WERI-Rb-1 (cell line): ENCODE measurements at regions not wholly inside any gene's neighbourhood (a gene's known extent, or its start where the extent isn't known, plus 50 kb on each side); places are given as distances from the start of the nearest gene placed in this dataset.

Source experiments
- DNase-seq: peaks from one replicate; pipeline ENCODE4 v3.0.0-alpha.2; 2020
- H3K27ac ChIP-seq: fragments of 250-450 bp; sonication (Bioruptor Pico); 2 replicates; pipeline ENCODE4 v1.5.1; 2020; ENCODE audit warnings: mild to moderate bottlenecking, moderate library complexity
- H3K27me3 ChIP-seq: fragments of 250-450 bp; sonication (Bioruptor Pico); 2 replicates; pipeline ENCODE4 v1.5.1; 2021; ENCODE audit warnings: mild to moderate bottlenecking, low read depth, moderate library complexity; ENCODE audit not compliant: insufficient read depth, severe bottlenecking
- H3K36me3 ChIP-seq: fragments of 250-450 bp; sonication (Bioruptor Pico); 2 replicates; pipeline ENCODE4 v1.5.1; 2020; ENCODE audit warnings: mild to moderate bottlenecking, moderate library complexity
- H3K4me3 ChIP-seq: 2 replicates; pipeline ENCODE4 v1.5.1; 2011; ENCODE audit warnings: low read depth, mild to moderate bottlenecking, control low read depth, low read length
- H3K9me3 ChIP-seq: fragments of 250-450 bp; sonication (Bioruptor Pico); 2 replicates; pipeline ENCODE4 v1.5.1; 2021; ENCODE audit warnings: mild to moderate bottlenecking, moderate library complexity; ENCODE audit not compliant: severe bottlenecking
- CTCF ChIP-seq: IDR thresholded peaks from 2 replicates; pipeline ENCODE4 v1.5.1; 2011; ENCODE audit warnings: low read depth, mild to moderate bottlenecking, control low read depth, inconsistent platforms, low read length

- H3K36me3 ChIP-seq, result no peaks in the 10 kb centered on the region
- no peak for DNase-seq
- H3K9me3 ChIP-seq, result no peaks in the 10 kb centered on the region
- no peaks in the 10 kb centered on the region for H3K27me3 ChIP-seq
- TF ChIP-seq CTCF, result no peak
- H3K27ac ChIP-seq, result no peak overlapping the region
- H3K4me3 ChIP-seq, result no peak overlapping the region
Observed at GRCh38 chr6:92008757-92009502, 1410.4 kb downstream of the EPHA7 start.

- Histone ChIP-seq H3K27ac (no peak overlapping the region), H3K9me3 (no peaks in the 10 kb centered on the region), H3K36me3 (no peaks in the 10 kb centered on the region), H3K4me3 (no peak overlapping the region), H3K27me3 (no peaks in the 10 kb centered on the region)
- DNase-seq, result no peak
- no peak for TF ChIP-seq CTCF
Observed at GRCh38 chr6:92000112-92000511, 1413.2 kb upstream of the MAP3K7 start.

- Histone ChIP-seq H3K27me3 (no peaks in the 10 kb centered on the region), H3K9me3 (no peaks in the 10 kb centered on the region), H3K4me3 (no peak overlapping the region), H3K36me3 (no peaks in the 10 kb centered on the region), H3K27ac (no peak overlapping the region)
- no peak for DNase-seq
- TF ChIP-seq CTCF, result no peak
Observed at GRCh38 chr6:91994787-91995186, 1407.9 kb upstream of the MAP3K7 start.

- DNase-seq, result no peak
- TF ChIP-seq CTCF, result no peak
- H3K9me3 ChIP-seq, result no peaks in the 10 kb centered on the region
- H3K4me3 ChIP-seq, result no peak overlapping the region
- H3K27ac ChIP-seq, result no peak overlapping the region
- no peaks in the 10 kb centered on the region for H3K36me3 ChIP-seq
- no peaks in the 10 kb centered on the region for H3K27me3 ChIP-seq
Observed at GRCh38 chr6:91982559-91982958, 1395.7 kb upstream of the MAP3K7 start.

GRCh38 chr6:91976797-91977196 lies 1389.9 kb upstream of the MAP3K7 start:
- no peak overlapping the region for H3K4me3 ChIP-seq
- H3K36me3 ChIP-seq, result no peaks in the 10 kb centered on the region
- no peaks in the 10 kb centered on the region for H3K27me3 ChIP-seq
- TF ChIP-seq CTCF, result no peak
- H3K9me3 ChIP-seq, result no peaks in the 10 kb centered on the region
- no peak overlapping the region for H3K27ac ChIP-seq
- DNase-seq, result no peak

- TF ChIP-seq CTCF, result no peak
- H3K27me3 ChIP-seq, result no peaks in the 10 kb centered on the region
- no peak overlapping the region for H3K27ac ChIP-seq
- no peak for DNase-seq
- H3K36me3 ChIP-seq, result no peaks in the 10 kb centered on the region
- peaks cover 7% of the 10 kb centered on the region for H3K9me3 ChIP-seq
- no peak overlapping the region for H3K4me3 ChIP-seq
Observed at GRCh38 chr6:91970700-91971099, 1383.8 kb upstream of the MAP3K7 start.
